ENCODE measurements at regions not wholly inside any gene's neighbourhood (a gene's known extent, or its start where the extent isn't known, plus 50 kb on each side); places are given as distances from the start of the nearest gene placed in this dataset.
A peak's percentile ranks its signal among the peaks of the same experiment; 100 is the strongest.
"Not testable (repeated sequence)": the region's sequence is repeated elsewhere in the genome, so short reads cannot be mapped to it uniquely, and the experiment has no call there.

GRCh38 chr7:114076392-114077157 is 157.8 kb upstream of the PPP1R3A start:
- not testable (repeated sequence) for DNase-seq

- DNase-seq, result no peak
Observed at GRCh38 chr7:114073701-114074100, 154.9 kb upstream of the PPP1R3A start.

- DNase-seq, result no peak
Observed at GRCh38 chr7:114070246-114070645, 151.4 kb upstream of the PPP1R3A start.

GRCh38 chr7:114062810-114063209 is 144.0 kb upstream of the PPP1R3A start:
- peak; percentile 64 for DNase-seq

- DNase-seq, result no peak
Observed at GRCh38 chr7:114051871-114052331, 133.1 kb upstream of the PPP1R3A start.

GRCh38 chr7:114050571-114050970 is 131.8 kb upstream of the PPP1R3A start:
- DNase-seq, result no peak

- DNase-seq, result no peak
Observed at GRCh38 chr7:114048386-114049235, 129.8 kb upstream of the PPP1R3A start.

- DNase-seq, result no peak
Observed at GRCh38 chr7:114047889-114048288, 129.1 kb upstream of the PPP1R3A start.

GRCh38 chr7:114033475-114033874 is 114.7 kb upstream of the PPP1R3A start:
- DNase-seq, result no peak

GRCh38 chr7:114026486-114027089 is 107.8 kb upstream of the PPP1R3A start:
- DNase-seq, result peak; percentile 65

- no peak for DNase-seq
Observed at GRCh38 chr7:114021135-114021534, 102.3 kb upstream of the PPP1R3A start.

- peak; percentile 87 for DNase-seq
Observed at GRCh38 chr7:114008696-114009095, 89.9 kb upstream of the PPP1R3A start.

- no peak for DNase-seq
Observed at GRCh38 chr7:114007386-114007785, 88.6 kb upstream of the PPP1R3A start.

GRCh38 chr7:113998934-113999333 is 80.1 kb upstream of the PPP1R3A start:
- DNase-seq, result no peak

- DNase-seq, result no peak
Observed at GRCh38 chr7:113996405-113996804, 77.6 kb upstream of the PPP1R3A start.

- no peak for DNase-seq
Observed at GRCh38 chr7:113986216-113986615, 67.4 kb upstream of the PPP1R3A start.

GRCh38 chr7:113976508-113976907 is 57.7 kb upstream of the PPP1R3A start:
- DNase-seq, result no peak

- DNase-seq, result peak; percentile 27
Observed at GRCh38 chr7:113968713-113969112, 49.9 kb upstream of the PPP1R3A start.
